H54 (cell line): ENCODE measurements at regions not wholly inside any gene's neighbourhood (a gene's known extent, or its start where the extent isn't known, plus 50 kb on each side); places are given as distances from the start of the nearest gene placed in this dataset.

Experiments used
- DNase-seq: peaks from one replicate; pipeline ENCODE4 v3.0.0; 2011; ENCODE audit warnings: low spot score, mixed read lengths; ENCODE audit not compliant: insufficient read length
- FAIRE-seq: peaks from 3 replicates; lab custom pipeline; 2011; peaks lifted over from hg19 to GRCh38; lab: Jason Lieb, UNC
- POLR2A ChIP-seq: IDR thresholded peaks from 2 replicates; pipeline ENCODE4 v1.6.1; 2011; ENCODE audit warnings: low read depth, mild to moderate bottlenecking, low read length

DNA sequence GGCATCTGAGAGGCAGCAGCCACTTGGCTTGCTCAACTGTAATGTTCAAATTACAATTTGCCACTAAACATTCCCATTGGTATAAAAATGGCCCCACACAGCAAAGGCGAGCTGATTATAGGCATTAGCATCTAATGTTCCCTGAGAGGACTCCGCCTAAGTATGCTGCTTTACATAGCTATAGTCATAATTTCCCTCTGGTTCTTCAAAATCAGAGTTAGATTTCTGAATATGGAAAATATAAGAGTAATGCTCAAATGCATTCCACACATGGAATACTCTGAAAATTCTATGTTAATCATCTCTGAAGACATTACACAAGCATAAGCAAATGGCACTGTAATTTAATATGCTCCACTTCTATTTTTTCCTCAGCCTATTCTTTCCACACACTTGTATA lies 83.7 kb upstream of the BTG1 start:
- FAIRE-seq = no peak
- no peak for DNase-seq
- TF ChIP-seq POLR2A = no peak

DNA sequence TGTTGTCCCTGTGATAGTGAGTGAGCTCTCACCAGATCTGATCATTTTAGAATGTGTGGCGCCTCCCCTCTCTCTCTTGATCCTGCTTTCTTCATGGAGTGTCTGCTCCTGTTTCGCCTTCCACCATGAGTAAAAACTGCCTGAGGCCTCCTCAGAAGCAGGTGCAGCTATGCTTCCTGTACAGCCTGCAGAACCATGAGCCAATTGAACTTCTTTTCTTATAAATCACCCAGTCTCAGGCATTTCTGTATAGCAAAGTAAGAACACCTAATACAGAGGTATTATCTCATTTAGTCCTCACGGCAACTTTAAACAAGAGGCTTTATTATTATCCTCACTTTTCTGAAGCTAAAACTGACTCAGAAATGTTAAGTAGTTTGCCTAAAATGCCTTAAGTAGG lies 81.3 kb upstream of the BTG1 start:
- no peak for TF ChIP-seq POLR2A

DNA sequence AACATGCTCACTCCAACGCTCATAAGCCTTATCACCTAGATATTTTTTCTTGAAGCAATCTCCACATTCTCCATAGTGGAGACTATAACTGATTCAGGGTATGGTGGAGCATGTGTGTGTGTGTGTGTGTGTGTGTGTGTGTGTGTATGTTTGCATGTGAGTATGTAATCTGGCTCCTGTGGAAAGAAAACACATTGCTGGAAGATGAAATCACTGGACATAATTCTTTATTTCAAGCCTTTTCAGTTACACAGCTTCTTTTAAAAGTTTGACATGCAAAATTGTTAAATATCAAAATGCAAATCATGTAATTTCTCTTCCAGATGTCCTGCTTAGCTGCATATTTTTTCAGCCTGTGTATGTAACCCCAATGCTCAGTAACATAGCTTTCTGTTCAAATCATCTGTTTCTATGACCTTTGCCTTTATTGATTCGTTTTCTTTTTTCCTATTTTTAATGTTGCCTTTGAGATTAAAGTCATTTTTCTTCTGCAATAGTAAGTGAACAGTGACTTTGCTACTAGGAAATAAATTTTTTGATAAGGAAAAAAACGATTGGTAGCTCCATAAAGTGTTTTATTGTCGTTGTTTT lies 80.5 kb upstream of the BTG1 start:
- no peak for FAIRE-seq
- no peak for DNase-seq
- TF ChIP-seq POLR2A = no peak

More for the DNA sequence above, 81.3 kb upstream of the BTG1 start:
- no peak for DNase-seq
- no peak for FAIRE-seq

DNA sequence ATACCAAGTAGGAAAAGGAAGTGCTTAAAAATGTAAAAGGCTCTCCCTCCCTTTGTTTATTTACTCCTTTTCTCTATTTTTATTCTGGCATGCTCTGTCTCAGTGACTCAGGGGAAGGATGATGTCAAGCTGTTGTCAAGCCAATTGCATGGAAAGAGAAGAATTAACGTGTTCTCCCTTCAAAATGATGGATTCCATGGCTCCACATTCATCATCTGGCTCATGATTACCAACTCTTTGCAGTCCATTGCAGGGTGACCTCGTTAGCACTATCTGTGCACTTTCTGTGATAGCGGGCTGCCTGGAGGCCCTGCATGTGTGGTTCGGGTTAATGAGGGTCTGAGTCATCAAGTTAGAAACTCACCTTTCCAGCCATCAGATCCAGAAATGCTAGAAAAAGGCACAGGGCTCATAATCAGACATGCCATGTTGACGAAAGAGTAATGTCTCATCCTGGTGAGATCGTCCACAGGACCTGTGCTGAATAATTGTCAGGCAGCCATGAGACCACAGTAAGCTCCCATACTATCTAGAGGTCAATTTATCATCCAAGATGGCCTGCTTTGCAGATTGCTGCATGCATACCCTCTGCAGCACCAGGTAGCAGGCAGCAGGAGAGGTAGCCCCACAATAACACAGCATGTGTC lies 79.2 kb upstream of the BTG1 start:
- TF ChIP-seq POLR2A = no peak
- DNase-seq (no peak), FAIRE-seq (peak; percentile 84)

DNA sequence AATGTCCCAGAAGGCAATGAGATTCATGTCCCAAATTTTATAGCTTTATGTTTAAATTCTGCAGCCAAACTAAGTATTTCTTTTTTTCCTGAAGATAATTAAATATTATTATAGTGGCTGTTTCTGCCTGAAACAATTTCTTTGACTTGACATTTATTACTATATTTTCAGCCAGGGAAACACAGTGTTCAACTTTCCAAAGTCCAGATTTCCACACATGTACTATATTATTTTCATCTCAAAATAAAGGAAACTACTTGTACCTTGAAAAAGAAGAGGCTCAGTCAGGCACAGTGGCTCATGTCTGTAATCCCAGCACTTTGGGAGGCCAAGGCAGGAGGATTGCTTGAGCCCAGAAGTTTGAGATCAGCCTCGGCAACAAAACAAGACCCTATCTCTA lies 77.8 kb upstream of the BTG1 start:
- no peak for FAIRE-seq
- DNase-seq = no peak
- TF ChIP-seq POLR2A = no peak

- no peak for DNase-seq
- FAIRE-seq = no peak
- no peak for TF ChIP-seq POLR2A
These were observed 76.1 kb upstream of the BTG1 start for GRCh38 chr12:92221656-92222315.

GRCh38 chr12:92218394-92219077 lies 72.9 kb upstream of the BTG1 start:
- TF ChIP-seq POLR2A = no peak
- no peak for FAIRE-seq
- DNase-seq = no peak

GRCh38 chr12:92216092-92216491 lies 70.4 kb upstream of the BTG1 start:
- TF ChIP-seq POLR2A = no peak
- DNase-seq (no peak), FAIRE-seq (no peak)

DNA sequence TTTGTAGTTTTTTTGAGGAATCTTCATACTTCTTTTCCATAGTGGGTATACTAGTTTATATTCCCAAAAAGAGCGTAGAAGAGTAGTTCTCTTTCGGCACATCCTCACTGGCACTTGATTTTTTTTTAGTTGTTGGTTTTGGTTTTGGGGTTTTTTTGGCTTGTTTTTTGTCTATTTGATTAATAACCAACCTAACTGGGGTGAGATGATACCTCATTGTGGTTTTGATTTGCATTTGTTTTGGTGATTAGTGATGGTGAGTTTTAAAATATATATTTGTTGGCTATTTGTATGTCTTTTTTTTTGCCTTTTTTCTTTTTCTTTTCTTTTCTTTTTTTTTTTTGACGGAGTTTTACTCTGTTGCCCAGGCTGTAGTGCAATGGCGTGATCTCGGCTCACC lies 69.7 kb upstream of the BTG1 start:
- TF ChIP-seq POLR2A = no peak
- no peak for FAIRE-seq
- DNase-seq = no peak

- FAIRE-seq (no peak), DNase-seq (no peak)
- no peak for TF ChIP-seq POLR2A
These were observed 67.5 kb upstream of the BTG1 start for GRCh38 chr12:92213166-92213565.

DNA sequence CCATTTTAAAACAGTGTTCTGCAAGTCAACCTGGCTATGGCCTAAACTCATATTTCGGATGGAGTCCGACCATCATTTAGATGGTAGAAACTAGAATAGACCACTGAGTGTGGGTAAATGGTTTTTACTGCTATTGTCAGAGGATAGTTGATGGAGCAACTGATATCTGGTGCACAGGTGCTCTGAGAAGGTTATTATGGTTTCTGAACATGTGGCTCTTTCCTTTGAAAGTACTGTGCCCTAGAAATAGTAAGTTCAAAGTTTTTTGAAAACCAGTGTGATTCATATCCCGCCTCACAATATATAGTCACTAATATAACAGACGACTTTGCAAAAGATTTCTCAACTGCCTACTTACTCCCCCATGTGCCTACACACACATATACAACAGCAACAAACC lies 64.4 kb upstream of the BTG1 start:
- TF ChIP-seq POLR2A = no peak
- DNase-seq (no peak), FAIRE-seq (no peak)

- TF ChIP-seq POLR2A = no peak
- DNase-seq (peak; percentile 7), FAIRE-seq (peak; percentile 95)
These were observed 63.0 kb upstream of the BTG1 start for GRCh38 chr12:92208613-92209121.

GRCh38 chr12:92206596-92206995 lies 61.0 kb upstream of the BTG1 start:
- no peak for DNase-seq
- FAIRE-seq = no peak
- TF ChIP-seq POLR2A = no peak

- DNase-seq (no peak), FAIRE-seq (no peak)
- no peak for TF ChIP-seq POLR2A
These were observed 60.4 kb upstream of the BTG1 start for GRCh38 chr12:92206011-92206410.
